ENCODE measurements at regions not wholly inside any gene's neighbourhood (a gene's known extent, or its start where the extent isn't known, plus 50 kb on each side); places are given as distances from the start of the nearest gene placed in this dataset.

- DNase-seq = no peak
These were observed 171.8 kb downstream of the IGLL1 start for GRCh38 chr22:23408321-23408720.

GRCh38 chr22:23405366-23405851, 174.7 kb downstream of the IGLL1 start:
- no peak for DNase-seq

- DNase-seq = no peak
These were observed 175.3 kb downstream of the IGLL1 start for GRCh38 chr22:23404689-23405365.

GRCh38 chr22:23403720-23404688, 176.1 kb downstream of the IGLL1 start:
- DNase-seq = no peak

GRCh38 chr22:23403152-23403719, 176.9 kb downstream of the IGLL1 start:
- no peak for DNase-seq

- DNase-seq = peak; percentile 74
These were observed 177.6 kb downstream of the IGLL1 start for GRCh38 chr22:23402275-23403151.

- no peak for DNase-seq
These were observed 178.2 kb downstream of the IGLL1 start for GRCh38 chr22:23401910-23402274.

- no peak for DNase-seq
These were observed 178.8 kb downstream of the IGLL1 start for GRCh38 chr22:23401111-23401909.

- no peak for DNase-seq
These were observed 179.7 kb downstream of the IGLL1 start for GRCh38 chr22:23400286-23400981.

GRCh38 chr22:23399367-23400285, 180.5 kb downstream of the IGLL1 start:
- no peak for DNase-seq

GRCh38 chr22:23398701-23399366, 181.3 kb downstream of the IGLL1 start:
- DNase-seq = no peak

- no peak for DNase-seq
These were observed 182.2 kb downstream of the IGLL1 start for GRCh38 chr22:23397613-23398567.

- DNase-seq = no peak
These were observed 183.0 kb downstream of the IGLL1 start for GRCh38 chr22:23397008-23397612.

- DNase-seq = no peak
These were observed 183.6 kb downstream of the IGLL1 start for GRCh38 chr22:23396362-23397007.

GRCh38 chr22:23395530-23396361, 184.3 kb downstream of the IGLL1 start:
- DNase-seq = no peak
